NB4 (cell line): ENCODE measurements at regions not wholly inside any gene's neighbourhood (a gene's known extent, or its start where the extent isn't known, plus 50 kb on each side); places are given as distances from the start of the nearest gene placed in this dataset.

Experiments
- MYC ChIP-seq: IDR thresholded peaks from 2 replicates; pipeline ENCODE4 v1.6.1; 2011; ENCODE audit warnings: low read depth, low read length
- POLR2A ChIP-seq: IDR thresholded peaks from 2 replicates; pipeline ENCODE4 v1.6.1; 2011; ENCODE audit warnings: mild to moderate bottlenecking; ENCODE audit not compliant: insufficient read length; ENCODE audit errors: extremely low read depth
- TF ChIP-seq, protein P1 (sequence below): IDR thresholded peaks from one replicate; pipeline ENCODE4 v1.5.1; 2012; ENCODE audit warnings: low read depth, low read length
- TF ChIP-seq, protein P2 (sequence below): IDR thresholded peaks from 2 replicates; pipeline ENCODE4 v1.6.1; 2011; ENCODE audit warnings: low read depth, low read length

DNA sequence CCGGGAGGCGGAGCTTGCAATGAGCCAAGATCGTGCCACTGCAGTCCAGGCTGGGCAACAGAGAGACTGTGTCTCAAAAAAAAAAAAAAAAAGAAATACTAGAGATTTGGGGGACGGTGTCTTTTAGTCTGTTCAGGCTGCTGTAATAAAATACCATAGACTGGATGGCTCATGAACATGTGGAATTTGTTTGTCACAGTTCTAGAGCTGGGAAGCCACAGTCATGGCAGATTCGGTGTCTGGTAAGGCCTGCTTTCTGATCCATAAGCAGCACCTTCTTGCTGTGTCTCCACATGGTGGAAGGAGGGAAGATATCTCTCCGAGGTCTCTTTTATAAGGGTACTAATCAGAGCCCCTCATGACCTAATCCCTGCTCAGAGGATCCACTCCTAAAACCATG, 102.7 kb upstream of the MKLN1 start:
- TF ChIP-seq, protein P1, sequence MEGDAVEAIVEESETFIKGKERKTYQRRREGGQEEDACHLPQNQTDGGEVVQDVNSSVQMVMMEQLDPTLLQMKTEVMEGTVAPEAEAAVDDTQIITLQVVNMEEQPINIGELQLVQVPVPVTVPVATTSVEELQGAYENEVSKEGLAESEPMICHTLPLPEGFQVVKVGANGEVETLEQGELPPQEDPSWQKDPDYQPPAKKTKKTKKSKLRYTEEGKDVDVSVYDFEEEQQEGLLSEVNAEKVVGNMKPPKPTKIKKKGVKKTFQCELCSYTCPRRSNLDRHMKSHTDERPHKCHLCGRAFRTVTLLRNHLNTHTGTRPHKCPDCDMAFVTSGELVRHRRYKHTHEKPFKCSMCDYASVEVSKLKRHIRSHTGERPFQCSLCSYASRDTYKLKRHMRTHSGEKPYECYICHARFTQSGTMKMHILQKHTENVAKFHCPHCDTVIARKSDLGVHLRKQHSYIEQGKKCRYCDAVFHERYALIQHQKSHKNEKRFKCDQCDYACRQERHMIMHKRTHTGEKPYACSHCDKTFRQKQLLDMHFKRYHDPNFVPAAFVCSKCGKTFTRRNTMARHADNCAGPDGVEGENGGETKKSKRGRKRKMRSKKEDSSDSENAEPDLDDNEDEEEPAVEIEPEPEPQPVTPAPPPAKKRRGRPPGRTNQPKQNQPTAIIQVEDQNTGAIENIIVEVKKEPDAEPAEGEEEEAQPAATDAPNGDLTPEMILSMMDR, result no peak
- TF ChIP-seq POLR2A (no peak), MYC (no peak)
- TF ChIP-seq, protein P2, sequence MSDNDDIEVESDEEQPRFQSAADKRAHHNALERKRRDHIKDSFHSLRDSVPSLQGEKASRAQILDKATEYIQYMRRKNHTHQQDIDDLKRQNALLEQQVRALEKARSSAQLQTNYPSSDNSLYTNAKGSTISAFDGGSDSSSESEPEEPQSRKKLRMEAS, result no peak
